ENCODE measurements at regions not wholly inside any gene's neighbourhood (a gene's known extent, or its start where the extent isn't known, plus 50 kb on each side); places are given as distances from the start of the nearest gene placed in this dataset.
"Not testable (repeated sequence)": the region's sequence is repeated elsewhere in the genome, so short reads cannot be mapped to it uniquely, and the experiment has no call there.

DNA sequence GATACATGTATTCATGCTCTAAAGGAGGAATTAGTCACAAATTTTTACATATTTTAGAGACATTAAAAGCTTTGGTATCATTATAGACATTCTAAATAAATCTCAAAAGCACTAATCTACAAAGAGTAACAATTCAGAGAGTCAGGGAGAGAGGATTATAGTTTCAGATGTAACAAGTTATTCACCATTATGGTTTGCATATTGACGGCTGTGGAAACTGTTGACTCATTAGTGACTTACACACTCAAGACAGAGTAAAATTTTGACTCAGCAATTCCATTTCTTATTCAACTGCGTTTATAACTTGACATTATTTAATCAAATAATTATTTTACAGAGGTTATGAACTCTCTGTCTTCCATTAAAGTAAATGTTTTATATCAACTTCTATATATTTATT, 95.4 kb upstream of the SEMA3C start:
- DNase-seq (ENCODE audit: insufficient read length, low spot score) (no peak), FAIRE-seq (no peak)

DNA sequence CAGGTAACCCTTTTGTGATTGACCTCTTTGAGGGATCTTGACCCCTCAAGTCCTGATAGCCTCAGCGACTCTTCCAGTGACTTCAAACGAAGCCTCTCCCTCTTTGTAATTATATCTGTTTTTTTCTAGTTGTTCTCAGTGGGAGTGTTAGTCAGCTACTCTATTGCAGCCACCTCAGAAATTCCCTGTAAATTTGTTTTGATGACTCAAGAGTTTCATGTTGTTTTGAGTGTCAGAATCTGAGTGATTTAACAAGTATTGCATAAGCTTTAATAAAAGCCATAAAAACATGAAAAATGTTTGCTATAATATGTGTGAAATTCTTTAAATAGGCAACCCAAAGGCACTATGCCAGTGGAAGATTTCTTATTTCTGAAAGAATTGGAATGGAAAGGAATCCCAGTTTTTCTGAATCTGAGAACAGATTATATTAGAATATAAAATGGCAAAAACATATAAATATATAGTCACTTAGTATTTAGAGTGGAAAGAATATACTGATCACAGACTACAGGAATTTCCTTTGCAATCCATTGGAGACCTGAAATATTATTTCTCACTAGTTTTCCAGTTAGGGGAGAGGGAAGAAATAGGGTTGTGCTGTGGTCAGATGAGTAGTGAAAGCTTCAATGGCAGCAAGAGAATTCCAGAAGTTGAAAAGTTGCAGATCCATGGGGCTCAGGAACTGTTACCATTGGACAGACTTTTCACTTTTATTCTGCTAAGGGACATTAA, 94.4 kb upstream of the SEMA3C start:
- DNase-seq (ENCODE audit: insufficient read length, low spot score) = peak; percentile 49
- FAIRE-seq = no peak

DNA sequence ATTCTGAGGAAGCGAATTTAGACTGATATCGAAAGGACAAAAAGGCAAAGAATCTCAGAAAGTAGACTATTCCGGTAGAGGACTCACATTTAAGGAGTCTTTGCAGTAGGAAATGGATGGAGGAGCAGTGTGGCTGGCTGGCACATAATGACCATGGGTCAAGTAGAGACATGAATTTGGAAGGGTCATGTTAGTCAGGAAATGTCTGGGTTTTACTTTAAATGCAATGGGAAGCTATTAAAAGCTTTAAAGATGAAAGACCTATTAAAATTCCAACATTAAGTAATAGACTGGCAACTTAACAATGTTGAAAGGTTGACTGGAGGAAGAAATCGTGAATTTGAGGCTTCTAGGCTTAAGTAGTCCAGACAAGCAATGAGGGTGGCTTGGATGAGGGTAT, 90.0 kb upstream of the SEMA3C start:
- no peak for FAIRE-seq
- DNase-seq (ENCODE audit: insufficient read length, low spot score) = no peak

DNA sequence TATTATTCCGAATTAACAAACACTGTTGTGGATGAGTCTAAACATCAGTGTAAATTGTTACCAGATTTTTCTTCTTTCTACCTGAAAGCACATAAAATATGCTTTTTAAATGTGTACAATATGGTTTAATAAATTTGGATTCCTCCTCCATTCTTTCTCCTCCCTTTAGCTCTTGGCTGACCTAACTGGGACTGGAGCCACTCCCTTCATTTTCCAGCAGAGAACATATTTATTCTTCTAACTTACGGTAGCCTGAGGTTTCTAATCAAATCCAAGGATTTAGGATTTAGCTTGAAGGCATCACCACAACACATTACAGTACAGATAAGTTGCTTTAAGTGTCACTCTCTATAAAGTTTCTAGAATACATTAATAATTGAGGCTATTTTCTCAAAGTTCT, 88.2 kb upstream of the SEMA3C start:
- FAIRE-seq = no peak
- no peak for DNase-seq (ENCODE audit: insufficient read length, low spot score)

DNA sequence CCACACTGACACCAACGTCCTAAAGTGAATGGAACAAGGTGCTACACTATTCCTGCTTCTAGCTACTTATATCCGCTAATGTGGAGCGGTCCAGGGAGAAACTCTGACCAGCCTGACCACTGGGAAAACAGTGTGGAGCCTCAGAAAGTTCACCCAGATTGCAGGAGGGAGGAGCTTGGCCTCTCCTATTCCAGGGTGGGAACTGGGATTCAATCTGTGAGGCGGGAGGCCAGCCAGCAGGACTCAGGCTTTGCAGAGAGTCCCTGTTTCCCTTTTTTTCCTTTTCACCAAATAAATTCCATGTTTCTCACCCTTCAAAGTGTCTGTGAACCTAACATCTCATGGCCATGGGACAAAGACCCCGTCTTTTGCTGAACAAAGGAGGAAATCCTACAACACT, 86.4 kb upstream of the SEMA3C start:
- FAIRE-seq (no peak), DNase-seq (ENCODE audit: insufficient read length, low spot score) (no peak)

DNA sequence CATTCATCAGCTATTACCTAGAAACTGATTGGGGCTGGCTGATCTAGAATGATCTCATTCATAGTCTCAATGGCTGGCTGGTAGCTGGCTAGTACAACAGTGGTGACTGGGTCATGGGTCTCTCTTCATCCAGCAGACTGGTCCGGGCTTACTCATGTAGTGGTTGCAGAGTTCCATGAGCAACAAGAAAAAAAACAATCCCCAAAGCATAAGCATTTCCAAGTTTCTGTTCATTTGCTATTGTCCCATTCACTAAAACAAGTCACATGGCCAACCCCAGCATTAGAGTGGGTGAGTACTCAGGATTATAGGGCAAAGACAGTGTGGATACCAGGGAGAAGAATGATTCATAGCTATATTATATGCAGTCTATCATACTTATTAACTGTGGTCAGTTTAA, 85.2 kb upstream of the SEMA3C start:
- no peak for FAIRE-seq
- no peak for DNase-seq (ENCODE audit: insufficient read length, low spot score)

DNA sequence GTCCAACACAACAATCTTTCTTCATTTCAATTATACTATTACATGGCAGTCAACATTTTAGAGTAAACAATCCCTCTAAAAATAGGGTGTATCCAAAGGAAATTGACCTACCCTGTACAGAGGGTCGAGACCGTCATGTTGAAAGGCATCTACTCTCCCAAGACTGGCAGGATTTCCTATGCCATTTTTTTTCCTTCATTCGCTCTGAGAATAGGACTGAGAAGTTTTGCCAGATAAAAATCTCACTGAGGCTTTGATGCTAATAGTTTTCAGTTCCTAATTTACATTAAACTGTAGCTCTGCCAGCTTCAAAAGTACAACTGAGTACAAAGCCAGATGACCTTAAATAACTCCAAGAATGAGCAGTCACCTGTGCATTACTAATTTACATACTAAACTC, 84.5 kb upstream of the SEMA3C start:
- DNase-seq (ENCODE audit: insufficient read length, low spot score) = no peak
- no peak for FAIRE-seq

DNA sequence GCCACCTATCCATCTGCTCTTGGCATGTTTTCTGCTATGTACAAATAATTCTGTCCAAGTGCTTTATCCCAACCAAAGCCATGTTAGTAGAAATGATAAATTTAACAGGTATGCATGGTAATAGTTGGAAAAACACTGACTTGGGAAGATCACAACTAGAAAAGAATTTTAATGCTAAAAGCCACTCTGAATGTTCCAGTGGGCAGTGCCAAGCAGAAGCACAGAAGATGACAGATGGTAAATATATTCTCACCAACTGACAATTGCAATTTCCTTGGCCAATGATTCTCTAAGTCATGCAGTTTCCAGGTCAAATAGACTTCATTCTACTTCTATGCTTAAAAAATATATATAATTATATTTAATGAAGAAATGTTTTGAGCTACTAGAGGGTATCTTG, 83.6 kb upstream of the SEMA3C start:
- DNase-seq (ENCODE audit: insufficient read length, low spot score) = no peak

DNA sequence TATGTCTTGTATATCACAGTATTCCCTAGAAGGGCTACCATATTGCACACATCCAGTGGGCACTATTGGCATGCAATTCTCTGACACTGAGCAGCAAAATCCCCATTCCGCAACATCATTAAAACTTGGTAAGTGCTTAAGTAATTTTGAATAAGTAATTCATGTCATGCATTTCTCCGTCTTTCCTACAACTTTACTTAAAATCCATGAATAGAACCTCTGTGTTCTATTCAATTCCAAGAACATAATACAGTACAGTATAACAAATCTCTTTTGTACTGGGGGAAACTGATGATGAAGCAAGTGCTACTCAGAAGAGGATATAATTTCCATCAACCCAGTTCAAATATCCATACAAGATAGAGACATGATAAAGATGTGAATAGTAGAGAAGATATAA, 80.9 kb upstream of the SEMA3C start:
- DNase-seq (ENCODE audit: insufficient read length, low spot score) (no peak), FAIRE-seq (no peak)

More for the DNA sequence above, 83.6 kb upstream of the SEMA3C start:
- no peak for FAIRE-seq

DNA sequence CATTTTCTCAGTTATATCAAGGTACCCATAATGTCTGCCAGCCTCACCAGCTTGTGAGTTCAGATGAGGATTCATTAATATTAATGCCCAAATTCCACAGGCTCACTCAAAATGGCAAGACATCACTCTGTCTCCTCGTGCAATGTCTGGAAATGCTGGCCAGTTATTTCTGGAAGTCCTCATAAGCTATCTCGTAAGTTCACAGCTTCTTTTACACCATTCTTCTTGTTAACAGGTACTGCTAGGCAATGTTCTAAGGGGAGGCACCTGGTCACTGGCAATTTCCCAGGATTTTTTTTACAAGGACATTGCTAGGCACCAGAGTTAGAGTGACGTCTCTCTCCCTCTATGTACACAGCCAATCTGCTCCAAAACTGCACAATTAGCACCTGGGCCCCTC, 80.2 kb upstream of the SEMA3C start:
- no peak for FAIRE-seq

DNA sequence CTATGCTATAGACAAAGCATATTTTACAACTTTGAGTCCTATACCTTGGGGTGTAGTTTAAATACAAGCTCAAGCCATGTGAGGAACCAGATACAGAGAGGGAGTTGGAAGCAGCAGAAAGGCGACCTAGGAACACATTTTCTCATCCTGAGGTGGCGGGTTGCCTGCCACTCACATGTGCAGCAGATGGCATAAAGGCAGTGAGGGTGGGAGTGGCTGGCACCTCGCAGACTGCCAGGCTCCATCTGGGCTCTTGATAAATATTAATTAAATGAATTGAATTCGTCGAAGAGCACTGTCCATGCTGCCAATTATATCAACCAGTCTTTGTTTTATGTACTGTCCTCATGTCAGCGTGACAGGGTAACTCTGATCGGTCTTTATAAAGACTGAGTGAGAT, 79.0 kb upstream of the SEMA3C start:
- DNase-seq (ENCODE audit: insufficient read length, low spot score) = no peak
- no peak for FAIRE-seq

More for the DNA sequence above, 80.2 kb upstream of the SEMA3C start:
- DNase-seq (ENCODE audit: insufficient read length, low spot score) = no peak

DNA sequence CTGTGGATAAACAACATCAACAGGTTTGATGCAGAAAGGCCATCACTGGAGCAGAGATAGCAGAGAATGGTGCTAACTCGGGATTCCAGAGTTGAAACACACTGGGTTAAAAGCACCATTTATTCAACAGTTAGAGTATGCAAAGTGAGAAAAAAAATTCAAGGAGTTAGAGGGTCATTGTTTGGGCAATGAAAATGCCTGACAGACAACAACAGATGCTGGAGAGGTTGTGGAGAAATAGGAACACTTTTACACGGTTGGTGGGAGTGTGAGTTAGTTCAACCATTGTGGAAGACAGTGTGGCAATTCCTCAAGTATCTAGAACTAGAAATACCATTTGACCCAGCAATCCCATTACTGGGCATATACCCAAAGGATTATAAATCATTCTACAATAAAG, 77.4 kb upstream of the SEMA3C start:
- DNase-seq (ENCODE audit: insufficient read length, low spot score); FAIRE-seq: not testable (repeated sequence)

DNA sequence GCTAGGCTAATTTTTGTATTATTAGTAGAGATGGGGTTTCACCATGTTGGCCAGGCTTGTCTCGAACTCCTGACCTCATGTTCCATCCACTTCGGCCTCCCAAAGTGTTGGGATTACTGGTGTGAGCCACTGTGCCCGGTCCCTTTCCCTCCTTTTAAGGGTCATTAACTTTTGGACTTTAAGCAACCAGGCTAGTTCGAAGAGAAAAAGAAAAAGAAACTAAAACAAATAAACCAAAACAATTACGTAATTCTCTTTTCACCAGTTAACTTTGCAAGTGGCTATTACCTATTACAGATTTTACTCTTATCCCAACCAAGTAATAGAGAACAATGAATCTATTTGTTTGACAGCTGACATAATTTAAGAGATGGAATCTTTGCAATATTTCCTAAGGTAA, 72.8 kb upstream of the SEMA3C start:
- FAIRE-seq (no peak), DNase-seq (ENCODE audit: insufficient read length, low spot score) (no peak)

DNA sequence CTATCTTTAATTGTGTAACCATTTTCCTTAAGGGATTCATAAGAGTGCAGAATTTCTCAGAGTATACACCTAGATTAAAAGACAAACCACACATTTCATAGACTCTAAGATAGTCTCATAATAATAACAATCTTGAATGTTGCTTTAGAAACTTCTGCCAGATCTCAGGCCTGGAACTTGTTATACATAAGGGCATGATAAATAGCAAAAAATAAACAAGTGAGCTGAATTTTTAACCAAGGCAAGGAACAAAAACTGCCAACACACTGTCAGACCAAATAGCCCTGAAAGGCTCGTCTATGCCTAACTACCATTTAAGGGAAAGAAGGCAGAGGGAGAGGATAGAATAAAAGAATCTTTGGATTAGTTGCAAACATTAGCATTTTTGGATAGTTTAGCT, 65.8 kb upstream of the SEMA3C start:
- FAIRE-seq (no peak), DNase-seq (ENCODE audit: insufficient read length, low spot score) (no peak)

DNA sequence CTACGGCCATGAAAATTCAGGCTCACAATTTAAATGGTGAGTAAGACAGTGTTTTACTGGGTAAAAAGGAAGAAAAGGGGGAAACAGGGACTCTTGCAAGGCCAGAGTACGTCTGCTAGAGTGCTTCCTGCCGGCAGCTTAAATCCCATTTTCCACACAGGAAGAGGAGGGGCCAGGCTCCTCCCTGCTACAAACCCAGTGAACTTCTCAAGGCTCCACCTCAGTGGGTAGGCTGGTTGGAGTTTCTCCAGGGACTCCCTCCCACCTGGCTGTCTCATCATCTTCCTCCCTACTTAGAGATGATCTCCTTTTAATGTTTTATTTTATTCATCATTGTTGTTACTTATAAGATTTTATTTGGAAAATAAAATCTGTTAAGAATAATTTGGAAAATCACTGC, 62.6 kb upstream of the SEMA3C start:
- no peak for DNase-seq (ENCODE audit: insufficient read length, low spot score)
- no peak for FAIRE-seq

DNA sequence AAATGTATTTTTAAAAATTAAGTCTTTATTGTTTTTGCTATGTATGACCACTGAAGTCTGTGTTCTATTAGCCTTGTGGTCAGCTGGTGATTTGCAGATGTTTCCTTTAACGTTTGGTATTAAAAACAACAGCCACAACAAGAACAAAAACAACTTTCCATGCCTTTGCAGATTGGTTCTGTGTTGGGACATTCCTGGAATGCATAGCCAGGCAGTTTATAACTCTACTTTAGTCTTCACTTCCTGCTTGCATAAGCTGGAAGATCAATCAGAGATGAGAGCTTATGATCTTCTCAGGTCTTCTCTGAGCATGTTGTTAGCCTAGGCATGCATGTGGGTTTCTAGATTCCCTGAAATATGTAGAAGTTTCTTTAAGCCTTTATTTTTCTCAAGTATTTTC, 58.9 kb upstream of the SEMA3C start:
- DNase-seq (ENCODE audit: insufficient read length, low spot score) = no peak
- FAIRE-seq = no peak

DNA sequence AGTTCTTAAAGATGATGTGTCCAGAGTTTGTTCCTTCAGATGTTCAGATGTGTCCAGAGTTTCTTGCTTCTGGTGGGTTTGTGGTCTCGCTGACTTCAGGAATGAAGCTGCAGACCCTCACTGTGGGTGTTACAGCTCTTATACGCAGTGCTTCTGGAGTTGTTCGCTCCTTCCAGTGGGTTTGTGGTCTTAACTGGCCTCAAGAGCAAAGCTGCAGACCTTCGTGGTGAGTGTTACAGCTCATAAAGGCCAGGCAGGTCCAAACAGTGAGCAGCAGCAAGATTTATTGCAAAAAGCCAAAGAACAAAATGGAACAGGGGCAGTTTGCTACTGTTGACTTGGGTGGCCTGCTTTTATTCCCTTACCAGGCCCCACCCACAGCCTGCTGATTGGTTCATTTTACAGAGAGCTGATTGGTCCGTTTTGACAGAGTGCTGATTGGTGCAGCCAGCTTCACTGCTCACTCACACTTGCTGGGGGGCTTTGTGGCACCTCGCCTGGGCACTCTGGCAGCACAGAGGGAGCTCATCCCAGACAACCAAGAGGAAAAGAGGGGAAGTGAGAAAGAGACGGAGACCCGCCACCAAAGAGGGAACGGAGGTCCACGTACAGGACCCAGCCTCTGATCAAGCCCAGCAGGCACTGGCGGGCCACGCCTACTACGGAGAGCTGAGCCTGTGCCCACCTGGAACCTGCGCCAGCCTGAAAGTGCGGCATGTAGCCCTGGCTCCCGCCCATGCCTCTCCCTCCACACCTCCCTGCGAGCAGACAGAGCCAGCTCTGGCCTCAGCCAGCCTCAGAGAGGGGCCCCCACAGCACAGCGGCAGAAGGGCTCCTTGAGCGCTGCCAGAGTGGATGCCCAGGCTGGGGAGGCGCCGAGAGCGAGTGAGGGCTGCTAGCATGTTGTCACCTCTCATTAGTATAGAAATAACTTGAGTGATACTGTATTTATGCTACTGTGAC, 55.8 kb upstream of the SEMA3C start:
- no peak for DNase-seq (ENCODE audit: insufficient read length, low spot score)
- FAIRE-seq = no peak

DNA sequence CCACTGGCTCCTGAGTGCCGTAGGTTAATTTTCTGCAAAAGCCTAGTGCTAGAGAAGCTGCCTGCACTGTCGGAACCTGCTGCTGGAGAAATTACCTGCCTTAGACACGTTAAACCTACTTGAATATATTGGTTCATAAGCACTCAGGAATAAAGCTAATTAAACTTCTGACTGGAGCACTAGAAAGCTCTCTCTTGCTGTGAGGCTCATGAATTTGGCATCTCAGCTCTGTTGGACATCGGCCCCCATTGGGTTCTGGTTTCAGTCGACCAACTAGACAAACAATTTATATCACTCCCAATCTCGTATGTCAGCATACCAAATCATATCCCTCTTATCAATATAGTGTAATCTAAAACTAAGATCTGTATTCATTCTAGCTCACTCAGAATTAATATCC, 52.4 kb upstream of the SEMA3C start:
- DNase-seq (ENCODE audit: insufficient read length, low spot score) (no peak), FAIRE-seq (no peak)
